ENCODE measurements at regions not wholly inside any gene's neighbourhood (a gene's known extent, or its start where the extent isn't known, plus 50 kb on each side); places are given as distances from the start of the nearest gene placed in this dataset.
"Not testable (repeated sequence)": the region's sequence is repeated elsewhere in the genome, so short reads cannot be mapped to it uniquely, and the experiment has no call there.

DNA sequence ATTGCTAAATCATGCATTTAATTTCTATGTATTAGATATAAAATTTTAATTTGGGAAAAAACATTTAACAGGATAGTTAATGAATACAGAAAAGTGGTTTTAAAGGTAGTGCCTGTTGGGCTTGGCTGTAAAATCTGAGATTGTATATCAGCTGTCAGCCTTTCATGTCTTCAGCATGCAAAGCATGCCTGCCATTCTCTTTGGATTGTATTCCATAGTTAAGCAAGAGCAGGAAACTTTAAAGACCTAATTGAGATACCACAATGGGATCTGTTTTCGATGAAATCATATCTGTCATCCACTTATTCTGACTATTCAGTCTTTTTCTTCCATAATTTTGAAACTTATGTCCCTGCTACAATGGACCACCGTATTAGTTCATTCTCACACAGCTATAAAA is 451.0 kb upstream of the DDI1 start:
- no peak for DNase-seq (ENCODE audit: low spot score)

DNA sequence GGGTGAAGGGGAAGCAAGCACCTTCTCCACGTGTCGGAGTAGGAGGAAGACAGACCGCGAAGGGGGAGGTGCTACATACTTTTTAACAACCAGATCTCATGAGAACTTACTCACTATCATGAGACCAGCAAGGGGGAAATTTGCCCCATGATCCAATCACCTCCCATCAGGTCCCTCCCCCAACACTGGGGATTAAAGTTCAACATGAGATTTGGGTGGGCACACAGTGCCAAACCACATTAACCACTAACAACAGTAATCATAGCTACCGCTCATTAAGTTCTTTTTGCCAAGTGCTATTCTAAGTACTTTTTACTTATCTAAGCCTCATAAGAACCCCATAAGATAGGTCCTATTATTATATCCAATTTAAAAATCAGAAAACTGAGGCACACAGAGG is 450.5 kb upstream of the DDI1 start:
- no peak for DNase-seq (ENCODE audit: low spot score)

DNA sequence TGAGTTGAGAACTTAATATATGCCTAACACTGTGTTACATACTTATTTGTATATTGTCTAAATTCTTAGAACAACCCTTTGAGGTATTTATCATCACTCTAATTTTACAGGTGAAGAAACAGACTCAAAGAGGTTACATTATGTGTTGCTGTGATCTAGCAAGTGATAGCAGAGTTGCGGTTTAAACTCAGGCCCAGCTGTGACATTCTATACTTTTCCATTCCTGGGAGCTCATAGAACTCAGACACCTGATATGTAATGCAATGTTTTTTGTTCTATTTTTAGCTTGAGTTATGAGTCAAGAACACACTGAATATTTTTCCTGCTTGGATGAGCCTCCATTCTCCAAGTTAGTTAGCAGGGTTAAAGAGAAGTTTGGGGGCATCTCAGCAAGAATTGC is 449.7 kb upstream of the DDI1 start:
- no peak for DNase-seq (ENCODE audit: low spot score)

DNA sequence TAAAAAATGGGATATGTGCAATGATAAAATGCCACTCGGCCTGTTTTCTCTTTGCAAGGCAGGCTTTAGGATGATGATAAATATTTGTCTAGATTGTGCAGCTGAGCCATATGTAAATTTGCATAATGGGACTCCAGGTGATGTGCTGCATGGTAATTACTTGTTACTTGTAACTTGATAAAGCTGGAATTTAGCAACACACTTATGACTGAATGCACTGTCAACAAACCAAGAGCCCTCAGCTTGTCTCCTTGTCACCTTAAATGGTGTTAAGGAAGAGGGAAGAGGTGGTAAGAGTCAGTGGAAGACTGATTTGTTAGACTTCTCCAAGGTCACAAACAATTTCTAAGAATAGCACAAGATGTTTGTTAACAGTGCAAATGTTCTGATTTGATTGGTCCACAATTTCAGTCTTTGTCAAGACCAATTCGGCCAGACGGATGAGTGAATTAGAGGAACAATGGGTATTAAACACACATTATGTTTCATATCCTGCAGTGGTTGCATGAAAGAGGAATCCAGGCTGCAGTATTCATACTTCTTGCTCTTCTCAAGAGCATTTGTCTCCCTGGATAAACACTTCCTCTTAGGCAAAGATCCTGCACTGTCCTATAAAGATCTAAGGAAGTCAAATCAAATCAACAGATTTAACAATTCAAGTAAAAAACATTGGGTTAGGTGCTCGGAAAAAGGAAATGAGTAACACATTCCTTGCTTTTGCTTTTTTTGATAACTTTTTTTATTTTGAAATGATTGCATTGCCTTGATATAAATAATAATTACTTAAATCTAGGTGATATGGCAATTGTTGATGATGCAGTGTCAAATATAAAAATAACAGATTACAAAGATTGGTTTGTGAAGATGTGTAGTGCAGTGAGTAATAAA is 448.3 kb upstream of the DDI1 start:
- no peak for DNase-seq (ENCODE audit: low spot score)

DNA sequence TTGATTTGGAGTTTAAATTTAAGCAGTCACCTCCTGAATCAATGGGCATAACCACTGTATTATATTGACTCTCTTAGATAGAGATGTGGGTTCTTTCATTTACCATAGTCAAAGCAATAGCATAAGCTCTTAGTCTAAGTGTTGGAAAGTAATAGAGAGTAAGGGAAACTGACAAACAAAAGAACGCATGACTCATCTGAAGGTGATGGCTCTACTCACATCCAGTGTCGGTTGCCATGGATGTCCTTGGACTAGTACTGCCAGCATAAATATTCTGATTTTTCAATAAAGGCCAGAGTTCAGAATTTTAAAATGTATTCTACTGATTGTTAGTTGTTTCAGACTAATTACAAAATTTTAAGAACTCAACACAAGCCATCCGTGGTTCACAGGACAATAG is 444.9 kb upstream of the DDI1 start:
- no peak for DNase-seq (ENCODE audit: low spot score)

DNA sequence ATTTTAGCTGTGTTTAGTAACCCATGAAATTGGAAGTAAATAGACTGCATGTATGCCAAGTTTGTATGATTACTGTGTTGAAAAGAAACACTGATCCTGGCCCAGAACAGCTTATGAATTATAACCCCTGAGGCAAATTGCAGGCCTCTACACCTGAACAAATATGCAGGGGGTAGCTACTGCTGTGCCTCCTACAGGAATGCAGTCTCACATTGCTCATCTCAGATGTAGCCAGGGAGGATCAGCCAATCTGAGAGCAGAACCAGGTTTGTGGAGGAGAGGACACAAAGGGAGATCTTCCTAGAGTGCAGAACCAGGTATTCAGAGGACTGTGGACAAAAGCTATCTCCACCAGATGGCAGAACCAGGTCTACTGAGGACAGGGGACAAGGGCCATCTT is 442.2 kb upstream of the DDI1 start:
- DNase-seq (ENCODE audit: low spot score), result no peak

DNA sequence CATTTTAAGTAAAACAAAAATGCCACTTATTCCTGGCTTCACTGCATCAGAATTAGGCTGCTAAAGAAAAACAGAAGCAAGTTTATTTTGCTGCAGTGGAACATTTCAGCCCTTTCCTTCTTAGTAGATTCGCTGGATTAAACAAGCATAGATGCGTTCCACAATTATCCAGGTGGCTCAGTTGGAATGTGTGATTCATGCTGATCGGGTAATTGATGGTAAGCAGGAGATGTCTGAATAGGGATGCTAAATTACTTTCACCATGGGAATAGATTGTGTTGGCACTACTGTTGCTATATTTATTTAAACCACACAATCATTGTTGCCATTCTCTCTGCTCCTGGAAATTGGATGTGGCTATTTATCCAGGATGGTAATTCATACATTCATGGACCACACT is 440.1 kb upstream of the DDI1 start:
- DNase-seq (ENCODE audit: low spot score), result no peak

DNA sequence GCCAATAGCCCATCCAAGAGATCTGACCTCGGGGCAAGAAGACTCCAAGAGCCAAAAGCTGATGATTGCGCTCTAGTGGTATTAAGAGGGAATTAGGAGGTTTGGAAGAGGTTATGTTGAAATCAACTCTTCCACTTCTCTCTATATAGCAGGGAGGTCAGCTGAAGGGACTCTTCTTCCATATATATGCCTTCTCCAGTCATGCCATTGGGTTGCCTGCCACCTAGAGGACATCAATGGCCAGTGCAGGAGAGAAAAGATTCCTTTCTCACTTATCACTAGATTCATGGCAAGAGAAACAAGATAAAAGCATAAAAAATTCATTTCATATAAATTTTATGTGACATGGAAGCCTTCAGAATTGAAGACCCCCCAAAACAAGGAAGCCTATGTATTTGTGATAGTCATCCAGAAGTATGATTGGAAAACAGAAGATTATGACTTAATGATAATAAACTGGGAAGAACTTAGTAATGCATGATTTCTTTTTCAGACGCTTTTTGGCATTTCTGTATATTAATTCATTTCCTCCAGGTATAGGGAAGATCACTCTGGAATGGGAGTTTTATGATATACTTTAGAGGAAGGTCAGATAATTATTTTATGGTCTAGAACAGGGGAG is 435.1 kb upstream of the DDI1 start:
- peak; percentile 32 for DNase-seq (ENCODE audit: low spot score)

DNA sequence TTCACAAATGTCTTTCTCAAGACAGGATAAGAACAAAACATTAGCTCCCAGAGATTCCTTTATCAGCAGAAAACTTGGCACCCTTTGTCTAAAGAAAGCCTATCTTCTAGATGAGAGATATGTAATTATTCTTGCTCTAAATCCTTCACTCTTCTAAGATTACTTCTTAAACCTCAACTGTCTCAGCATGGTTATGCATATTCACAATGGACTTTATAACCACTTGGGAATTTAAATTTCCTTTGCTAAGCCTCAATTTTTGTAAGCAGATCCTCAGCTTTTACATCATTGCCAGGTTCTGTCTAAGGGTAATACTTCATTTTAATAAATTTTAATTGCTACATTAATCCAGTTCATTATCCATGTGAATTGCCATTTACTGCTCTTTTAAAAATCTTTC is 433.6 kb upstream of the DDI1 start:
- no peak for DNase-seq (ENCODE audit: low spot score)

DNA sequence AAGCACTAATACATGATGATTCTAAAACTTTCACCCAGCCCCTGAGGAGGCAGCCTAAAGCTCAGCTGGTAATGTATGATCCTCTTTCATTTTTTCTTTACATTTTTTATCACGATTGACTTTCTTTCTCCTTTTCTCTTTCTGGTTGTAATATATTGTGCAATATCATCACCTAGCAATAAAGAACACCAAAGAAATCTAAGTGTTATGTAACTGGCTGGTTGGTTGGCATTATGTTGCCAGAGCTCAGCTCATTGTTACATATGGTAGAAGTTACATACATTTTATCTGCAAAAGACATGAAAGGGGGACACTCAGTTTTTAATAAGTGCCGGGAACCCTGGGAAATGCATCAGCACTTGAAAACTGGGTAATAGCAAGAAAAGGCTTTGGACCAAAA is 432.1 kb upstream of the DDI1 start:
- DNase-seq (ENCODE audit: low spot score), result no peak

DNA sequence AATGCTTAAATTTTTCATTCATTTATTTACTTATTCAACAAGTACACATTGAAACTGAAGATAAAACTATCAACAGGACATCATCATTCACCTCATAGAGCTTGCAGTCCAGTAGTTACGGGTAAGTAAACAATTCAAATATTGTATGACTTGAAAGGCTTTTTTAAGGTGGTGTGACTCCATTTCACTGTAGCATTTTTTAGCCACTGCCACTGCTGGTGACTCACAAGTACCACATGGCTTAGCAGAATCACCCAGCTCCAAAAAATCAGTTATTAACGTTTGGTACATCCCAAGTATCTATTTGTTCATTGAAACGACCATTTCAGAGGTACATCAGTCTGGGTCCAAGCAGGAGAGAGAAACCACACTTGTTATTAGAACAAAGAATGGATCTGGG is 427.9 kb upstream of the DDI1 start:
- DNase-seq (ENCODE audit: low spot score), result no peak

DNA sequence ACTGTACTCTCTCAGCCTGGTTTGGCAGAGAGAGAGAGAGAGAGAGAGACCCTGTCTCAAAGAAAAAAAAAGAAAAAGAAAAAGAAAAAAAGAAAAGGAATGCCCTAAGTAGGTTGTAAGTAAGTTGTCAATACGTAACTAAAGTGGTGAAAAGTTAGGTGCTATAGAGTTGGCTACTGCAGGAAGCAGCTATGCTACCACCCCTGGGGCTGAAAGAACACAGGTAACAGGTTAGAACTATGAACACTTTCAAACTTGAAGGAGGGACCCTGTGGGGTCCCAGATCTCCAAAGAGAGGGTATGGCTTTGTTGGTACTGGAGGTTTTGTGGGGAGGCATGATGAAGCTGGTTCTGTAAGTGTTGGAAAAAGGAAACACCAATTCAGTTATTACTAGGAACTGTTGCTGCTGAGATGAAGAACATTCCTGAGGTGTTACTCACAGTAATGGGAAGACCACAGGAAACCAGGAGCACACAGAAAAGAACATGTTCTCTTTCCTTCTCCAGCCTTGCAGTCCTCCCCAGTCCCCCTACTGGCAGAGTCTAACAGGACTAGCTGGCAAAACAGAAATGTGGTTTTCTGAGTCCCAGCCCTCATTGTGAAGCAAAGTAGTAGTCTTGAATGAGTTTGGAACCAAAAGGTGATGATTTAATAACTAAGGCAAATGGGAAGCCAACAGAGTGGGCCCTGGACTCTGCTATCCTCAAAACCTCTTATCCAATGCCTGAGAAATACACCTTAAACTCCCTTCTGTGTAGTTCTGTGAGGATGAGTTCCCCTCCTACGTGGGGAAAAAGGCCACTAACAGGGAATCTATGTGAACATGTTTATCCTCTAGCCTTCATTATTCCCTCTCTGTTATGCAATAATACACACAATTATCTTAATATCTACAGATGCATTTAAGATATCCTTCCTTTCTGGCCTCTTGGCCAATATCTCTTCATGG is 427.0 kb upstream of the DDI1 start:
- no peak for DNase-seq (ENCODE audit: low spot score)

DNA sequence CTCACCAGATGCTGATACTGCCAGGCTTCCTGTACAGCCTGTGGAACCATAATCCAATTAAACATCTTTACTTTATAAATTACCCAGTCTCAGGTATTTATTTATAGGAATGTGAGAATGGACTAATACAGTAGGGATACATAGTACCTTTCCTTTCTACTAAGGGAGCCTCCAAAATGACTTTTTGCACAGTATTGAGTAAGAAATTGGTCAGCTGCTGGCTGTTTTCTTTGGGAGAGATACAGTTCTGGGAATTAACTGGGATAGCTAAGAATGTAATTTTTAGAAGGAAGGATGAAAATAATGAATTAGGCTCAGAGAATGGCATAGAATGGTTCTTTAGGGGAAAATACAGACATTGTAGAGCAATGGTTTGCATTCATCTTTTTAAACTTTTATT is 426.0 kb upstream of the DDI1 start:
- DNase-seq (ENCODE audit: low spot score), result no peak

DNA sequence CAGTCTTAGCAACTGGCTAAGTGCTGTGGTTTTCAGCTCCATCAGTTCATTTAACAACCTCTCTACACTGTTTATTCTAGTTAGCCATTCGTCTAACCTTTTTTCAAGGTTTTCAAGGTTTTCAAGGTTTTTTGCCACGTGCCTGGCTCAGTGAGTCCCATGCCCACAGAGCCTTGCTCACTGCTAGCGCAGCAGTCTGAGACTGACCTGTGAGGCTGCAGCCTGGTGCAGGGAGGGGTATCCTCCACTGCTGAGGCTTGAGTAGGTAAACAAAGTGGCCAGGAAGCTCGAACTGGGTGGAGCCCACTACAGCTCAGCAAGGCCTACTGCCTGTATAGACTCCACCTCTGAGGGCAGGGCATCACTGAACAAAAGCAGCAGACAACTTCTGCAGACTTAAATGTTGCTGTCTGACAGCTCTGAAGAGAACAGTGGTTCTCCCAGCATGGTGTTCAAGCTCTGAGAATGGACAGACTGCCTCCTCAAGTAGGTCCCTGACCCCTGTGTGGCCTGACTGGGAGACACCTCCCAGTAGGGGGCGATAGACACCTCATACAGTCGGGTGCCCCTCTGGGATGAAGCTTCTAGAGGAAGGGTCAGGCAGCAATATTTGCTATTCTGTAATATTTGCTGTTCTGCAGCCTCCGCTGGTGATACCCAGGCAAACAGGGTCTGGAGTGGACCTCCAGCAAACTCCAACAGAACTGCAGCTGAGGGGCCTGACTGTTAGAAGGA is 424.7 kb upstream of the DDI1 start:
- DNase-seq (ENCODE audit: low spot score), result not testable (repeated sequence)

DNA sequence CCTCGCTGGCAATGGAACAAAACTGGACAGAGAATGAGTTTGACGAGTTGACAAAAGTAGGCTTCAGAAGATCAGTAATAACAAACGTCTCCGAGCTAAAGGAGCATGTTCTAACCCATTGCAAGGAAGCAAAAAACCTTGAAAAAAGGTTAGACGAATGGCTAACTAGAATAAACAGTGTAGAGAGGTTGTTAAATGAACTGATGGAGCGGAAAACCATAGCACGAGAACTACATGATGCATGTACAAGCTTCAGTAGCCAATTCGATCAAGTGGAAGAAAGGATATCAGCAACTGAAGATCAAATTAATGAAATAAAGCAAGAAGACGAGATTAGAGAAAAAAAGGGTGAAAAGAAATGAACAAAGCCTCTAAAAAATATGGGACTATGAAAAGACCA is 424.0 kb upstream of the DDI1 start:
- DNase-seq (ENCODE audit: low spot score), result not testable (repeated sequence)

DNA sequence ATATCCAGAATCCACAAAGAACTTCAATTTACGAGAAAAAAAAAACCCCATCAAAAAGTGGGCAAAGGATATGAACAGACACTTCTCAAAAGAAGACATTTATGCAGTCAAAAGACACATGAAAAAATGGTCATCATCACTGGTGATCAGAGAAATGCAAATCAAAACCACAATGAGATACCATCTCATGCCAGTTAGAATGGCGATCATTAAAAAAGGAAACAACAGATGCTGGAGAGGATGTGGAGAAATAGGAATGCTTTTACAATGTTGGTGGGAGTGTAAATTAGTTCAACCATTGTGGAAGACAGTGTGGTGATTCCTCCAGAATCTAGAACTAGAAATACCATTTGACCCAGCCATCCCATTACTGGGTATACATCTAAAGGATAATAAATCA is 419.9 kb upstream of the DDI1 start:
- DNase-seq (ENCODE audit: low spot score), result not testable (repeated sequence)

DNA sequence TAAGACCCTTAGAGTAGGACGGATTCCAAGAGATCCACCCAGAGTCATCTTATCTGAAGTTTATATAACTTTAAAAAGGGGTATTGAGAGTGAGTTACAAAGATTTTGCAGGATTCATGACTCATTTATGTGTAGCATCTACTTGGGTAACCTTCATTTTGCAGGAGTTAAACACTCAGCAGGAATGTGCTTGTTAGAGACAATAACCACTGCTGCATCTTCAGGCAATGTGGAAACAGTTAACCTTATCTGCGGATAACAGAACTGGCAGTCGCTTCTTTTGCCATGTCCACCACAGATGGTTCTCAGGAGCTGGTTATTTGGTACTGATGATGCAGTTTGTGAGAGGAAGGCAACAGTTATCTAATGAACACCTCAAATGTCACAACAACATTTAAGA is 417.9 kb upstream of the DDI1 start:
- DNase-seq (ENCODE audit: low spot score), result no peak

DNA sequence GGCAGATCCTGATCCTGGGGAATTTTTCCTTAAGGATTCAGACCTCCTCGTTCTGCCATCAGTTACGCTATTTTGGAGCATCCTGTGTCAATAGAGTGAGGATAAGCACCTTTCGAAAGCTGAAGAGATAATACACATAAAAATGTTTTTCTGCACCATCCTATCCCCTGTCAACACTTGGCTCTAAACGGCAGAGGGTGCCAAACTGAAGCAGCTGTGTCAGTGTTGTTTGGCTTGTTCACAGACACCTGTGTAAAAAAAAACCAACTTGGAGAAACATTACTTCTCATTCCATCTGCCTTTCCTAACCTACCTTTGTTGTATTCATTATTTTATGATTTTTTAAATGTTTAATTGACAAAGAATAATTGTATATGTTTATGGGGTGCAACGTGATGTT is 417.0 kb upstream of the DDI1 start:
- no peak for DNase-seq (ENCODE audit: low spot score)

DNA sequence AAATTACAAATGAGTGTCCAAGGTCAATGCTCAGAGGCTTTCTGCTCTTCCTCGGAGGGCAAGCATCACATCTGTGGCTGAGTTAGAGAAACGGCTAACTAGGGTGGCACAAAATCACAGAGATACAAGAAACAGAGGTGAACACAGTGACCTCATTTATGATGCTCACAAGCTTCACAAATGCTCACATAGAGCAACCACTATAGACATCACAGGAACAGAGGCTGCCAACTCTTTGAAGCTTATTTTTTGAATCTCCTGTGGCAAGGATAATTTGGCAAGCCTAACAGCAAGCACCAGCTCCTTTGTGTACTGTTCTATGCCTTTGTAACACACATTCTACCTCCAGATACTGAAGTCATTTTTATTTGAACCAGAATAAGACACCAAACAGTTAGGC is 416.5 kb upstream of the DDI1 start:
- no peak for DNase-seq (ENCODE audit: low spot score)

DNA sequence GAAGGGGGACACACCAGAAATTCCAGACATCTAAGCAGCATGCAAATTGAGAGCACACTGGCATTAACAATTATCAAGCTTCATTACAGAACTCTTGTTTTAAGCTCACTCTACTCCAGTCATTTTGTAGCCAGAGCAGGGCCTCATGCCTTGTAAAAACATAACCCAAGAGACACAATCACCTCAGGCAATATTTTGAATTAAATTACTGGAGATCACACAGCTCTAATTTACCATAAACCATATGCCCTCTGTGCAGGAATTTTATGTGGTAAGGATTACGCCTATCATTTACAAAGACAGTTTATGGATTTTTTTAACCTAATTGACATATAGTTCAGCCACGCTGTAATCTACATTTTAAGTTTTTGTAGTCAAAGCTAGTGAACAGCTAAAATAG is 414.1 kb upstream of the DDI1 start:
- no peak for DNase-seq (ENCODE audit: low spot score)

DNA sequence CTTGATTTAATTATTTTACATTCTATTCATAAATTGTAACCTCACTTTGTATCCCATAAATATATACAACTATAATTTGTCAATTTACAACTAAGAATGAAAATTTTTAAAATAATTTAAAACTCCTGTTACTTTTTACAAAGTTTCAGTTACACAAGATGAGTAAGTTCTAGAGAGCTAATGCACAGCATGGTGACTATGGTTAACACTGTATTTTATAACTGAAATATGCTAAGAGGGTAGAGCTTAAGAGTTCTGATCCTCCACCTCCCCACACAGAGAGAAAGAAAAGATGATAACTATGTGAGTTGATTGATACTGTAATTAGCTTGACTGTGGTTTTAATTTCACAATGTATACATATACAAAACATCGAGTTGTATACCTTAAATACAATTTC is 412.5 kb upstream of the DDI1 start:
- no peak for DNase-seq (ENCODE audit: low spot score)

Data from HuH-7 (cell line).